ENCODE measurements at regions not wholly inside any gene's neighbourhood (a gene's known extent, or its start where the extent isn't known, plus 50 kb on each side); places are given as distances from the start of the nearest gene placed in this dataset.

- Histone ChIP-seq H3K36me3 (ENCODE audit: control insufficient read depth, low read length) (no peaks in the 10 kb centered on the region), H3K4me3 (ENCODE audit: low read length) (no peak overlapping the region), H3K27ac (ENCODE audit: low read depth, low read length) (no peak overlapping the region), H3F3A (ENCODE audit: control insufficient read depth, insufficient read depth) (no peaks in the 10 kb centered on the region), H3K4me1 (ENCODE audit: control insufficient read depth, low read length) (no peaks in the 10 kb centered on the region), H3K79me2 (ENCODE audit: control insufficient read depth, low read length) (no peaks in the 10 kb centered on the region), H3K4me2 (ENCODE audit: low read length) (no peak overlapping the region), H3K27me3 (ENCODE audit: control insufficient read depth, low read length) (no peaks in the 10 kb centered on the region), H3K9me2 (replicated peaks; ENCODE audit: control insufficient read depth, low read length) (no peaks in the 10 kb centered on the region), H3K9me3 (ENCODE audit: control insufficient read depth, insufficient read depth, low read length) (no peaks in the 10 kb centered on the region), H4K20me1 (ENCODE audit: control insufficient read depth, insufficient read depth, low read depth, low read length) (no peaks in the 10 kb centered on the region)
- TF ChIP-seq, protein P1, sequence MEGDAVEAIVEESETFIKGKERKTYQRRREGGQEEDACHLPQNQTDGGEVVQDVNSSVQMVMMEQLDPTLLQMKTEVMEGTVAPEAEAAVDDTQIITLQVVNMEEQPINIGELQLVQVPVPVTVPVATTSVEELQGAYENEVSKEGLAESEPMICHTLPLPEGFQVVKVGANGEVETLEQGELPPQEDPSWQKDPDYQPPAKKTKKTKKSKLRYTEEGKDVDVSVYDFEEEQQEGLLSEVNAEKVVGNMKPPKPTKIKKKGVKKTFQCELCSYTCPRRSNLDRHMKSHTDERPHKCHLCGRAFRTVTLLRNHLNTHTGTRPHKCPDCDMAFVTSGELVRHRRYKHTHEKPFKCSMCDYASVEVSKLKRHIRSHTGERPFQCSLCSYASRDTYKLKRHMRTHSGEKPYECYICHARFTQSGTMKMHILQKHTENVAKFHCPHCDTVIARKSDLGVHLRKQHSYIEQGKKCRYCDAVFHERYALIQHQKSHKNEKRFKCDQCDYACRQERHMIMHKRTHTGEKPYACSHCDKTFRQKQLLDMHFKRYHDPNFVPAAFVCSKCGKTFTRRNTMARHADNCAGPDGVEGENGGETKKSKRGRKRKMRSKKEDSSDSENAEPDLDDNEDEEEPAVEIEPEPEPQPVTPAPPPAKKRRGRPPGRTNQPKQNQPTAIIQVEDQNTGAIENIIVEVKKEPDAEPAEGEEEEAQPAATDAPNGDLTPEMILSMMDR (IDR thresholded peaks at IDR 0.05; ENCODE audit: low read depth, low read length, poor library complexity, severe bottlenecking) = no peak
- no peak for TF ChIP-seq EZH2phosphoT487 (IDR thresholded peaks at IDR 0.05; ENCODE audit: borderline replicate concordance, low read length)
Measured at GRCh38 chr11:115774756-115775155, 270.5 kb upstream of the CADM1 start.

- H3K4me1 ChIP-seq (ENCODE audit: control insufficient read depth, low read length) = no peaks in the 10 kb centered on the region
- no peaks in the 10 kb centered on the region for H3K9me2 ChIP-seq (replicated peaks; ENCODE audit: control insufficient read depth, low read length)
- H3K4me3 ChIP-seq (ENCODE audit: low read length) = no peak overlapping the region
- TF ChIP-seq EZH2phosphoT487 (IDR thresholded peaks at IDR 0.05; ENCODE audit: borderline replicate concordance, low read length) = no peak
- TF ChIP-seq, protein P1 (IDR thresholded peaks at IDR 0.05; ENCODE audit: low read depth, low read length, poor library complexity, severe bottlenecking) = no peak
- no peak overlapping the region for H3K4me2 ChIP-seq (ENCODE audit: low read length)
- no peak overlapping the region for H3K27ac ChIP-seq (ENCODE audit: low read depth, low read length)
- no peaks in the 10 kb centered on the region for H3K36me3 ChIP-seq (ENCODE audit: control insufficient read depth, low read length)
- H3F3A ChIP-seq (ENCODE audit: control insufficient read depth, insufficient read depth) = no peaks in the 10 kb centered on the region
- H3K27me3 ChIP-seq (ENCODE audit: control insufficient read depth, low read length) = no peaks in the 10 kb centered on the region
- no peaks in the 10 kb centered on the region for H3K79me2 ChIP-seq (ENCODE audit: control insufficient read depth, low read length)
- H3K9me3 ChIP-seq (ENCODE audit: control insufficient read depth, insufficient read depth, low read length) = no peaks in the 10 kb centered on the region
- no peaks in the 10 kb centered on the region for H4K20me1 ChIP-seq (ENCODE audit: control insufficient read depth, insufficient read depth, low read depth, low read length)
Measured at GRCh38 chr11:115769891-115770290, 265.7 kb upstream of the CADM1 start.

DNA sequence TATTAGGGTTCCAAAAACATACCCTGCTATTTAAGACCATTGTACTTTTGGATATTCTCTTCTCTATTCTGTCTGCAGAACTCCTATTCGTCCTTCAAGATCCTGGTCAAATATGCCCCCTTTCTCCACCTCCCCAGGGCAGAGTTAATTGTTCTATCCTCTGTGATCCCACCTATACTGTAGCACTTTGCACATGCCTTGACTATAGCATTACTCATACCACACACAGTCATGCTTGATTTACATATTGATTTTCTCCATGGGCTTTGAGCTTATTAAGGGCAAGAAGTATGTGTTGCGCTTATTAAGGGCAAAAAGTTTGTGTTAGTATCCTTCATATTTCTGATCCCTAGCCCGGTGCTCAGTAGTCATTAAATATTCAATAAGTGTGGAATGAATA lies 263.7 kb upstream of the CADM1 start:
- no peak overlapping the region for H3K4me2 ChIP-seq (ENCODE audit: low read length)
- no peaks in the 10 kb centered on the region for H3K79me2 ChIP-seq (ENCODE audit: control insufficient read depth, low read length)
- H3K27ac ChIP-seq (ENCODE audit: low read depth, low read length) = no peak overlapping the region
- no peaks in the 10 kb centered on the region for H3K4me1 ChIP-seq (ENCODE audit: control insufficient read depth, low read length)
- H3K4me3 ChIP-seq (ENCODE audit: low read length) = no peak overlapping the region
- no peaks in the 10 kb centered on the region for H3K27me3 ChIP-seq (ENCODE audit: control insufficient read depth, low read length)
- no peaks in the 10 kb centered on the region for H3K9me3 ChIP-seq (ENCODE audit: control insufficient read depth, insufficient read depth, low read length)
- H3F3A ChIP-seq (ENCODE audit: control insufficient read depth, insufficient read depth) = no peaks in the 10 kb centered on the region
- no peaks in the 10 kb centered on the region for H3K9me2 ChIP-seq (replicated peaks; ENCODE audit: control insufficient read depth, low read length)
- H3K36me3 ChIP-seq (ENCODE audit: control insufficient read depth, low read length) = no peaks in the 10 kb centered on the region
- TF ChIP-seq, protein P1 (IDR thresholded peaks at IDR 0.05; ENCODE audit: low read depth, low read length, poor library complexity, severe bottlenecking) = no peak
- no peak for TF ChIP-seq EZH2phosphoT487 (IDR thresholded peaks at IDR 0.05; ENCODE audit: borderline replicate concordance, low read length)
- no peaks in the 10 kb centered on the region for H4K20me1 ChIP-seq (ENCODE audit: control insufficient read depth, insufficient read depth, low read depth, low read length)

Data from DOHH2 (cell line).